Peyer's patch (tissue), 4 donors: ENCODE measurements at regions not wholly inside any gene's neighbourhood (a gene's known extent, or its start where the extent isn't known, plus 50 kb on each side); places are given as distances from the start of the nearest gene placed in this dataset.

Experiments
- DNase-seq, 3 donors: peaks; one replicate each; pipeline ENCODE4 v3.0.0-alpha.2; 2017 to 2019
- H3K27ac ChIP-seq, 4 donors: fragments of 200-600 bp; sonication (generic); one replicate each; pipeline ENCODE4 v1.5.1; 2016 to 2019
- H3K27me3 ChIP-seq, 2 donors: fragments of 200-600 bp; sonication (generic); one replicate each; pipeline ENCODE4 v1.5.1; 2019
- H3K36me3 ChIP-seq, 3 donors: fragments of 200-600 bp; sonication (generic); one replicate each; pipeline ENCODE4 v1.5.1; 2016 to 2019
- H3K4me1 ChIP-seq, 4 donors: fragments of 200-600 bp; sonication (generic); one replicate each; pipeline ENCODE4 v1.5.1; 2016 to 2019
- H3K4me3 ChIP-seq, 4 donors: fragments of 200-600 bp; sonication (generic); 1 replicate in 3 of 4; 2 replicates in 1 of 4; pipeline ENCODE4 v1.5.1; 2016 to 2019; ENCODE audit warnings: mild to moderate bottlenecking in 1 of 4
- H3K9me3 ChIP-seq, 4 donors: fragments of 200-600 bp; sonication (generic); one replicate each; pipeline ENCODE4 v1.5.1; 2016 to 2019; ENCODE audit warnings: mild to moderate bottlenecking in 1 of 4
- POLR2A ChIP-seq, 2 donors: fragments of 450-650 bp; IDR thresholded peaks; one replicate each; pipeline ENCODE4 v1.5.1; 2017; ENCODE audit warnings: antibody characterized with exemption in 2 of 2, mild to moderate bottlenecking in 2 of 2, moderate library complexity in 2 of 2
- TF ChIP-seq, protein P1 (sequence below), 6 experiments: fragments of 450-650 bp in 4 of 6; fragments of 200-600 bp in 2 of 6; sonication (generic) in 1 of 6; IDR thresholded peaks; one replicate each; pipeline ENCODE4 v1.5.1; 2017 to 2019; ENCODE audit warnings: antibody characterized with exemption in 6 of 6, mild to moderate bottlenecking in 3 of 6, moderate library complexity in 1 of 6

- Histone ChIP-seq H3K4me3 (no peak overlapping the region), H3K27ac (no peak overlapping the region), H3K4me1 (no peaks in the 10 kb centered on the region), H3K27me3 (no peaks in the 10 kb centered on the region), H3K36me3 (no peaks in the 10 kb centered on the region), H3K9me3 (no peaks in the 10 kb centered on the region)
- no peak for DNase-seq
- no peak for TF ChIP-seq POLR2A (IDR thresholded peaks at IDR 0.05)
- TF ChIP-seq, protein P1, sequence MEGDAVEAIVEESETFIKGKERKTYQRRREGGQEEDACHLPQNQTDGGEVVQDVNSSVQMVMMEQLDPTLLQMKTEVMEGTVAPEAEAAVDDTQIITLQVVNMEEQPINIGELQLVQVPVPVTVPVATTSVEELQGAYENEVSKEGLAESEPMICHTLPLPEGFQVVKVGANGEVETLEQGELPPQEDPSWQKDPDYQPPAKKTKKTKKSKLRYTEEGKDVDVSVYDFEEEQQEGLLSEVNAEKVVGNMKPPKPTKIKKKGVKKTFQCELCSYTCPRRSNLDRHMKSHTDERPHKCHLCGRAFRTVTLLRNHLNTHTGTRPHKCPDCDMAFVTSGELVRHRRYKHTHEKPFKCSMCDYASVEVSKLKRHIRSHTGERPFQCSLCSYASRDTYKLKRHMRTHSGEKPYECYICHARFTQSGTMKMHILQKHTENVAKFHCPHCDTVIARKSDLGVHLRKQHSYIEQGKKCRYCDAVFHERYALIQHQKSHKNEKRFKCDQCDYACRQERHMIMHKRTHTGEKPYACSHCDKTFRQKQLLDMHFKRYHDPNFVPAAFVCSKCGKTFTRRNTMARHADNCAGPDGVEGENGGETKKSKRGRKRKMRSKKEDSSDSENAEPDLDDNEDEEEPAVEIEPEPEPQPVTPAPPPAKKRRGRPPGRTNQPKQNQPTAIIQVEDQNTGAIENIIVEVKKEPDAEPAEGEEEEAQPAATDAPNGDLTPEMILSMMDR (IDR thresholded peaks at IDR 0.05) = no peak
Observed at GRCh38 chr18:73461038-73461779, 593.4 kb upstream of the NETO1 start.

DNA sequence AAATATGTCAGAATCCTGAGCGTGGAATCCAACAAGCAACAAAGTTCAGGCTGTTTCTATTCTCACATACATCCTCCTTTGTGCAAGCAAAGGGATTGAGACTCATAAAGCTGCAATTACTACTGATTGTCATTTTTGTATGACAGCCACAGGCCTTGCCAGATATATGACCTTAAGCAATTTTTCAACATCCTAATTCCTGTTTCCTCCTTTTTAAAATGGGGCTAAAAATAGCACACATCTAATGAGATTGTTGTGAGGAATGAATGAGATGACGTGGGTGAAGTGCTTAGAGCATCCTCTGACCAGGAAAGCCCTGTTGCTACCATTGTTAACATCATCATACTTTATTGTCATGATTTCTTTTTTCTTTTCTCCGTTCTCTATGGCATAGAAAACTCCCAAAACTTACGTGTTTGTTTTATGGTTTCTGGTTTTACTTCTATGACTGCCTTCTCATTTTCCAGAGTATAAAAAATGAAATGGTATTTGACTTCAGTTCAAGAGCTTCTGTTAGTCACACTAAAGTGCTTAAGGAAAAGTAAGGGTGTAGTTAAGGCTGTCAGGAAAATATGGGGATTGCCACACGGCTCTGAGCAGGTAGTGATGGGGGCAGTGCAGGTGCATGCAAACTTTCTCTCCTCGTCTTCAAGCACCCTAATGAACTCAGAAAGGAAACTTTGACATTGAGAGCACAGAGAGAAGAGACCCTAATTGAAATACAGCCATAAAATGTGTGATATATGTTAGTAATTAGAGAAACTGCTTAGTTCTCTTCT is 590.6 kb upstream of the NETO1 start:
- Histone ChIP-seq H3K4me1 (no peaks in the 10 kb centered on the region), H3K9me3 (no peaks in the 10 kb centered on the region), H3K27me3 (no peaks in the 10 kb centered on the region), H3K27ac (no peak overlapping the region), H3K4me3 (no peak overlapping the region), H3K36me3 (no peaks in the 10 kb centered on the region)
- TF ChIP-seq, protein P1 (IDR thresholded peaks at IDR 0.05) = no peak
- TF ChIP-seq POLR2A (IDR thresholded peaks at IDR 0.05) = no peak
- DNase-seq = no peak

- TF ChIP-seq, protein P1 (IDR thresholded peaks at IDR 0.05) = no peak
- TF ChIP-seq POLR2A (IDR thresholded peaks at IDR 0.05) = no peak
- H3K36me3 ChIP-seq = no peaks in the 10 kb centered on the region
- no peak for DNase-seq
- no peaks in the 10 kb centered on the region for H3K9me3 ChIP-seq
- no peaks in the 10 kb centered on the region for H3K4me1 ChIP-seq
- H3K27ac ChIP-seq = no peak overlapping the region
- no peaks in the 10 kb centered on the region for H3K27me3 ChIP-seq
- no peak overlapping the region for H3K4me3 ChIP-seq
Observed at GRCh38 chr18:73456643-73457042, 588.9 kb upstream of the NETO1 start.

DNA sequence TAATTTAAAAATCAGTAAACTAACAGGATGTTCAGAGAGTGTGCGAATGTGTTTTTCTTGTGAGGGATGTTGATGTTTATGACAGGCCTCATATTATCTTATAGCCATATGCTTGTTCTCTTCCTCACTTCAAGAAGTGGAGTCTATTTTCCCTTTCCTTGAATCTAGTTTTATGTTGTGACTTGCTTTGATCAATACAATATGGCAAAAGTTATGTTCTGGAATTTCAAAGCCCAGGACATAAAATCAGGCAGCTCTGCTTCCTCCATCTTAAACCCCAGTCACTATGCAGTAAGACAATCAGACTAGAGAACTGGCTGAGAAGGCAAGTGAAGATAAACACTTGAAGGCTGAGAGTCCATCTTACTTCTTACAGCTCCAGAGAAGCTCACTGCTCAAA is 585.1 kb upstream of the NETO1 start:
- no peak for TF ChIP-seq POLR2A (IDR thresholded peaks at IDR 0.05)
- TF ChIP-seq, protein P1 (IDR thresholded peaks at IDR 0.05) = no peak

GRCh38 chr18:73446502-73446901 is 578.7 kb upstream of the NETO1 start:
- H3K36me3 ChIP-seq = no peaks in the 10 kb centered on the region
- no peaks in the 10 kb centered on the region for H3K9me3 ChIP-seq
- no peak overlapping the region for H3K4me3 ChIP-seq
- H3K27me3 ChIP-seq = no peaks in the 10 kb centered on the region
- no peak for DNase-seq
- no peak overlapping the region for H3K27ac ChIP-seq
- TF ChIP-seq POLR2A (IDR thresholded peaks at IDR 0.05) = no peak
- TF ChIP-seq, protein P1 (IDR thresholded peaks at IDR 0.05) = no peak
- no peaks in the 10 kb centered on the region for H3K4me1 ChIP-seq

More for the DNA sequence above, 585.1 kb upstream of the NETO1 start:
- H3K4me1 ChIP-seq = no peaks in the 10 kb centered on the region
- H3K27me3 ChIP-seq = no peaks in the 10 kb centered on the region
- H3K4me3 ChIP-seq = no peak overlapping the region
- no peaks in the 10 kb centered on the region for H3K9me3 ChIP-seq
- no peak overlapping the region for H3K27ac ChIP-seq
- no peaks in the 10 kb centered on the region for H3K36me3 ChIP-seq
- DNase-seq = no peak
